IMR-90 (cell line): ENCODE measurements at regions not wholly inside any gene's neighbourhood (a gene's known extent, or its start where the extent isn't known, plus 50 kb on each side); places are given as distances from the start of the nearest gene placed in this dataset.

Source experiments
- ATAC-seq: fragments of 200-7000 bp; cut with Tn5 transposase; 2 replicates; pipeline ENCODE4 v1.9.1; 2020; ENCODE audit warnings: low read depth, mild to moderate bottlenecking, moderate library complexity
- BruUV-seq: library from RNA; stranded (reverse); fragments of 400-500 nt; replicated peaks from 2 replicates; lab custom pipeline; 2021; lab: Mats Ljungman, UMichigan
- CTCF ChIA-PET: fragments of 300-600 bp; formaldehyde crosslinking; extraction: SDS; loops from one replicate; lab custom pipeline; 2021; ENCODE audit warnings: antibody characterized with exemption; lab: Yijun Ruan, JAX
- POLR2A ChIA-PET: fragments of 300-600 bp; sonication (Branson Sonifier 250); formaldehyde crosslinking; loops from one replicate; lab custom pipeline; 2022; ENCODE audit warnings: antibody characterized with exemption; ENCODE audit not compliant: unreplicated experiment; lab: Charles Lee
- DNase-seq: peaks from one replicate; pipeline ENCODE4 v3.0.0; 2013
- H2AFZ ChIP-seq: replicated peaks from 2 replicates; pipeline ENCODE3; 2013; ENCODE audit warnings: low read length, mild to moderate bottlenecking; ENCODE audit not compliant: poor library complexity
- H2AK5ac ChIP-seq: 2 replicates; pipeline ENCODE4 v1.6.1; 2013; ENCODE audit warnings: low read depth, low read length, inconsistent platforms
- H2AK9ac ChIP-seq: replicated peaks from 2 replicates; pipeline ENCODE3; 2013; ENCODE audit warnings: mild to moderate bottlenecking, low read depth, low read length, moderate library complexity; ENCODE audit not compliant: poor library complexity
- H2BK120ac ChIP-seq: 2 replicates; pipeline ENCODE4 v1.6.1; 2013; ENCODE audit warnings: low read depth, low read length, inconsistent platforms
- H2BK15ac ChIP-seq: 3 replicates; pipeline ENCODE4 v1.6.1; 2013; ENCODE audit warnings: low read depth, low read length, inconsistent platforms
- H2BK20ac ChIP-seq: 2 replicates; pipeline ENCODE4 v1.6.1; 2013; ENCODE audit warnings: low read depth, mild to moderate bottlenecking, inconsistent platforms, low read length, moderate library complexity
- H2BK5ac ChIP-seq: 2 replicates; pipeline ENCODE4 v1.6.1; 2013; ENCODE audit warnings: mild to moderate bottlenecking, low read depth, low read length, inconsistent platforms; ENCODE audit not compliant: poor library complexity, severe bottlenecking
- H3K14ac ChIP-seq: replicated peaks from 2 replicates; pipeline ENCODE4 v1.6.1; 2013; ENCODE audit warnings: low read depth, low read length, inconsistent platforms
- H3K18ac ChIP-seq: 2 replicates; pipeline ENCODE4 v1.6.1; 2013; ENCODE audit warnings: low read depth, low read length, control low read depth
- H3K23ac ChIP-seq: 2 replicates; pipeline ENCODE4 v1.6.1; 2013; ENCODE audit warnings: low read depth, low read length, inconsistent platforms
- H3K27ac ChIP-seq: 2 replicates; pipeline ENCODE4 v1.5.1; 2013; ENCODE audit warnings: mild to moderate bottlenecking, control low read depth, low read length; ENCODE audit not compliant: insufficient read depth
- H3K27me3 ChIP-seq: 2 replicates; pipeline ENCODE4 v1.6.1; 2013; ENCODE audit warnings: low read length; ENCODE audit not compliant: control insufficient read depth, insufficient read depth
- H3K36me3 ChIP-seq: 2 replicates; pipeline ENCODE4 v1.6.1; 2013; ENCODE audit warnings: low read length, mixed read lengths; ENCODE audit not compliant: control insufficient read depth, insufficient read depth
- H3K4ac ChIP-seq: 2 replicates; pipeline ENCODE4 v1.6.1; 2013; ENCODE audit warnings: low read depth, low read length, inconsistent platforms
- H3K4me1 ChIP-seq: 2 replicates; pipeline ENCODE4 v1.6.1; 2013; ENCODE audit warnings: low read length, mixed read lengths; ENCODE audit not compliant: control insufficient read depth, insufficient read depth
- H3K4me2 ChIP-seq: 2 replicates; pipeline ENCODE4 v1.6.1; 2013; ENCODE audit warnings: low read depth, mild to moderate bottlenecking, control low read depth, low read length, moderate library complexity
- H3K4me3 ChIP-seq: 2 replicates; pipeline ENCODE4 v1.5.1; 2013; ENCODE audit warnings: low read depth, mild to moderate bottlenecking, control low read depth, low read length, moderate library complexity; ENCODE audit not compliant: insufficient read depth
- H3K56ac ChIP-seq: 2 replicates; pipeline ENCODE4 v1.6.1; 2013; ENCODE audit warnings: low read length, inconsistent platforms; ENCODE audit not compliant: insufficient read depth; ENCODE audit errors: extremely low read depth
- H3K79me1 ChIP-seq, 2 experiments: 2 replicates each; pipeline ENCODE4 v1.6.1; 2013; ENCODE audit warnings: low read length in 2 of 2, inconsistent platforms in 1 of 2, low read depth in 1 of 2
- H3K9ac ChIP-seq: 2 replicates; pipeline ENCODE4 v1.6.1; 2013; ENCODE audit warnings: low read depth, low read length, control low read depth
- H3K9me1 ChIP-seq: 2 replicates; pipeline ENCODE4 v1.6.1; 2013; ENCODE audit warnings: low read length, inconsistent platforms; ENCODE audit not compliant: insufficient read depth
- H3K9me3 ChIP-seq: 2 replicates; pipeline ENCODE4 v1.6.1; 2013; ENCODE audit warnings: low read length; ENCODE audit not compliant: control insufficient read depth, insufficient read depth
- H4K20me1 ChIP-seq: 2 replicates; pipeline ENCODE4 v1.6.1; 2013; ENCODE audit warnings: low read length, inconsistent platforms; ENCODE audit not compliant: insufficient read depth
- H4K5ac ChIP-seq: 2 replicates; pipeline ENCODE4 v1.6.1; 2013; ENCODE audit warnings: mild to moderate bottlenecking, low read depth, low read length, control low read depth
- H4K8ac ChIP-seq, 2 experiments: 2 replicates each; pipeline ENCODE4 v1.6.1; 2013; ENCODE audit warnings: low read depth in 2 of 2, low read length in 2 of 2, control low read depth in 1 of 2, inconsistent platforms in 1 of 2
- H4K91ac ChIP-seq: 2 replicates; pipeline ENCODE4 v1.6.1; 2013; ENCODE audit warnings: low read depth, low read length, inconsistent platforms; ENCODE audit not compliant: insufficient read depth
- BHLHE40 ChIP-seq: fragments of 150-350 bp; IDR thresholded peaks from 2 replicates; pipeline ENCODE4 v1.6.1; 2016; ENCODE audit warnings: mild to moderate bottlenecking, low read depth, low read length
- CEBPB ChIP-seq: IDR thresholded peaks from 2 replicates; pipeline ENCODE4 v1.6.1; 2012; ENCODE audit warnings: low read depth, low read length, improper control_type of control experiment
- CHD1 ChIP-seq: IDR thresholded peaks from 2 replicates; pipeline ENCODE4 v1.6.1; 2012; ENCODE audit warnings: low read depth, low read length, improper control_type of control experiment
- FOS ChIP-seq: fragments of 150-350 bp; IDR thresholded peaks from 2 replicates; pipeline ENCODE4 v1.6.1; 2016; ENCODE audit warnings: low read depth, low read length
- MAFK ChIP-seq: IDR thresholded peaks from 2 replicates; pipeline ENCODE4 v1.6.1; 2012; ENCODE audit warnings: low read depth, low read length, improper control_type of control experiment
- MAZ ChIP-seq: IDR thresholded peaks from 2 replicates; pipeline ENCODE4 v1.6.1; 2012; ENCODE audit warnings: low read depth, mild to moderate bottlenecking, low read length, improper control_type of control experiment, moderate library complexity, borderline replicate concordance
- MXI1 ChIP-seq: IDR thresholded peaks from 2 replicates; pipeline ENCODE4 v1.6.1; 2012; ENCODE audit warnings: low read depth, mild to moderate bottlenecking, low read length, moderate library complexity, borderline replicate concordance
- NFE2L2 ChIP-seq: fragments of 150-350 bp; IDR thresholded peaks from 2 replicates; pipeline ENCODE4 v1.6.1; 2016; ENCODE audit warnings: low read depth, mild to moderate bottlenecking, low read length
- POLR2A ChIP-seq: IDR thresholded peaks from 2 replicates; pipeline ENCODE4 v1.6.1; 2012; ENCODE audit warnings: mild to moderate bottlenecking, low read depth, low read length
- RAD21 ChIP-seq: IDR thresholded peaks from 2 replicates; pipeline ENCODE4 v1.6.1; 2012; ENCODE audit warnings: low read length, improper control_type of control experiment
- RCOR1 ChIP-seq: IDR thresholded peaks from 2 replicates; pipeline ENCODE4 v1.6.1; 2012; ENCODE audit warnings: mild to moderate bottlenecking, low read length, improper control_type of control experiment; ENCODE audit not compliant: insufficient replicate concordance
- RFX5 ChIP-seq: IDR thresholded peaks from 2 replicates; pipeline ENCODE4 v1.8.0; 2012; ENCODE audit warnings: low read depth, mild to moderate bottlenecking, low read length, moderate library complexity
- SMC3 ChIP-seq: fragments of 150-350 bp; IDR thresholded peaks from 2 replicates; pipeline ENCODE4 v1.6.1; 2016; ENCODE audit warnings: low read depth, mild to moderate bottlenecking, antibody characterized with exemption, low read length, moderate library complexity
- WGBS, 2 experiments: methylation state at CpG; one replicate each; pipeline versions ENCODE4 v1.1.5 to v1.1.7; 2013; ENCODE audit warnings: missing lambda C conversion rate in 2 of 2; ENCODE audit not compliant: insufficient read length in 1 of 2; ENCODE audit errors: extremely low coverage in 2 of 2; 5-methylcytosine and 5-hydroxymethylcytosine counted together
- dilution Hi-C: fragments of 300-500 bp; cut with HindIII; formaldehyde crosslinking; loops from one replicate; pipeline ENCODE4 v1.14.3; 2018; ENCODE audit warnings: low sequenced_read_pairs; ENCODE audit not compliant: unreplicated experiment
- in situ Hi-C: fragments of 300-500 bp; cut with MboI; formaldehyde crosslinking; loops from 3 replicates; pipeline ENCODE4 v1.14.3; 2019; ENCODE audit warnings: low sequenced_read_pairs, inconsistent platforms, mixed read lengths
- intact Hi-C: fragments of 100-400 bp; cut with micrococcal nuclease; formaldehyde crosslinking; loops from 2 replicates; pipeline ENCODE4 v1.10.0; 2022
- TF ChIP-seq, protein P1 (sequence below): fragments of 150-350 bp; IDR thresholded peaks from 2 replicates; pipeline ENCODE4 v1.6.1; 2016; ENCODE audit warnings: low read depth, mild to moderate bottlenecking, low read length, moderate library complexity, borderline replicate concordance
- TF ChIP-seq, protein P2 (sequence below): conservative IDR thresholded peaks from 2 replicates; pipeline ENCODE4 v1.5.1; 2012; ENCODE audit warnings: mild to moderate bottlenecking, low read depth, low read length, improper control_type of control experiment
- TF ChIP-seq, protein P3 (sequence below): fragments of 150-350 bp; IDR thresholded peaks from 2 replicates; pipeline ENCODE4 v1.6.1; 2017; ENCODE audit warnings: mild to moderate bottlenecking, antibody characterized with exemption, low read length, low read depth

DNA sequence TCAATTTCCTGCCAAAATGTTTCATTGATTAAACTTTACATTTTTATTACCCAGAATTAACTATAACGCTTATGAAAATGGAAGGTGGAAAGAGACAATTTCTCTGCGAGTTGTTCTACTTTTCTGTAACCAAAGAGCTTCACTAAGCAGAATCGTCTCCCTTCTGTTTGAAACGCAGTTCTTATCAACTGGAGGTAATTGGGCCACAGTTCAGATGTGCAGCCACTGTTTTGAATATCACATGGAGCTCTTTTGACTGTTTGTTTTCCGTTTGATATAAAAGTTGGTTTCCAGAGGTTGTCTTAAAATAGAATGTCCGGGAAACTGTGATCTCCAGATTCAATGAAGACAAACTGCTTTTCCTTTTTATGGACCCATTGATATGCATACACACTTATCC lies 183.3 kb upstream of the SEL1L start:
- POLR2A ChIA-PET, result no interaction called here
- no peaks in the 10 kb centered on the region for H3K4me1 ChIP-seq
- no peak overlapping the region for H4K5ac ChIP-seq
- CTCF ChIA-PET, result no interaction called here
- no peak overlapping the region for H3K9ac ChIP-seq
- no peak overlapping the region for H2AK5ac ChIP-seq
- BruUV-seq, result no TSS peak
- no peak overlapping the region for H3K14ac ChIP-seq
- ATAC-seq (no peak), DNase-seq (no peak)
- no peaks in the 10 kb centered on the region for H4K20me1 ChIP-seq
- H3K4me3 ChIP-seq, result no peak overlapping the region
- H4K91ac ChIP-seq, result no peak overlapping the region
- H2AFZ ChIP-seq, result no peak overlapping the region
- H3K56ac ChIP-seq, result no peak overlapping the region
- H3K79me1 ChIP-seq, result no peaks in the 10 kb centered on the region
- H3K9me3 ChIP-seq, result peaks cover 26% of the 10 kb centered on the region
- no peak overlapping the region for H3K27ac ChIP-seq
- no peak overlapping the region for H3K18ac ChIP-seq
- no peaks in the 10 kb centered on the region for H3K9me1 ChIP-seq
- WGBS, 2 experiments, result no CpG with 5 or more reads among the region's 6 CpGs
- no peak overlapping the region for H3K4ac ChIP-seq
- no peak overlapping the region for H2BK20ac ChIP-seq
- no peak overlapping the region for H2BK5ac ChIP-seq
- H3K27me3 ChIP-seq, result no peaks in the 10 kb centered on the region
- dilution Hi-C loops (no loop called here), intact Hi-C loops (no loop called here), in situ Hi-C loops (no loop called here)
- TF ChIP-seq MAZ (no peak), CHD1 (no peak), RFX5 (no peak), CEBPB (no peak), MXI1 (no peak), POLR2A (no peak), MAFK (no peak), SMC3 (no peak), BHLHE40 (no peak), NFE2L2 (no peak), RCOR1 (no peak), FOS (no peak), RAD21 (no peak)
- TF ChIP-seq, protein P1, sequence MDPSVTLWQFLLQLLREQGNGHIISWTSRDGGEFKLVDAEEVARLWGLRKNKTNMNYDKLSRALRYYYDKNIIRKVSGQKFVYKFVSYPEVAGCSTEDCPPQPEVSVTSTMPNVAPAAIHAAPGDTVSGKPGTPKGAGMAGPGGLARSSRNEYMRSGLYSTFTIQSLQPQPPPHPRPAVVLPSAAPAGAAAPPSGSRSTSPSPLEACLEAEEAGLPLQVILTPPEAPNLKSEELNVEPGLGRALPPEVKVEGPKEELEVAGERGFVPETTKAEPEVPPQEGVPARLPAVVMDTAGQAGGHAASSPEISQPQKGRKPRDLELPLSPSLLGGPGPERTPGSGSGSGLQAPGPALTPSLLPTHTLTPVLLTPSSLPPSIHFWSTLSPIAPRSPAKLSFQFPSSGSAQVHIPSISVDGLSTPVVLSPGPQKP, result no peak
- TF ChIP-seq, protein P2, sequence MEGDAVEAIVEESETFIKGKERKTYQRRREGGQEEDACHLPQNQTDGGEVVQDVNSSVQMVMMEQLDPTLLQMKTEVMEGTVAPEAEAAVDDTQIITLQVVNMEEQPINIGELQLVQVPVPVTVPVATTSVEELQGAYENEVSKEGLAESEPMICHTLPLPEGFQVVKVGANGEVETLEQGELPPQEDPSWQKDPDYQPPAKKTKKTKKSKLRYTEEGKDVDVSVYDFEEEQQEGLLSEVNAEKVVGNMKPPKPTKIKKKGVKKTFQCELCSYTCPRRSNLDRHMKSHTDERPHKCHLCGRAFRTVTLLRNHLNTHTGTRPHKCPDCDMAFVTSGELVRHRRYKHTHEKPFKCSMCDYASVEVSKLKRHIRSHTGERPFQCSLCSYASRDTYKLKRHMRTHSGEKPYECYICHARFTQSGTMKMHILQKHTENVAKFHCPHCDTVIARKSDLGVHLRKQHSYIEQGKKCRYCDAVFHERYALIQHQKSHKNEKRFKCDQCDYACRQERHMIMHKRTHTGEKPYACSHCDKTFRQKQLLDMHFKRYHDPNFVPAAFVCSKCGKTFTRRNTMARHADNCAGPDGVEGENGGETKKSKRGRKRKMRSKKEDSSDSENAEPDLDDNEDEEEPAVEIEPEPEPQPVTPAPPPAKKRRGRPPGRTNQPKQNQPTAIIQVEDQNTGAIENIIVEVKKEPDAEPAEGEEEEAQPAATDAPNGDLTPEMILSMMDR, result no peak
- TF ChIP-seq, protein P3, sequence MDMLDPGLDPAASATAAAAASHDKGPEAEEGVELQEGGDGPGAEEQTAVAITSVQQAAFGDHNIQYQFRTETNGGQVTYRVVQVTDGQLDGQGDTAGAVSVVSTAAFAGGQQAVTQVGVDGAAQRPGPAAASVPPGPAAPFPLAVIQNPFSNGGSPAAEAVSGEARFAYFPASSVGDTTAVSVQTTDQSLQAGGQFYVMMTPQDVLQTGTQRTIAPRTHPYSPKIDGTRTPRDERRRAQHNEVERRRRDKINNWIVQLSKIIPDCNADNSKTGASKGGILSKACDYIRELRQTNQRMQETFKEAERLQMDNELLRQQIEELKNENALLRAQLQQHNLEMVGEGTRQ, result no peak
- no peak overlapping the region for H4K8ac ChIP-seq
- no peak overlapping the region for H3K23ac ChIP-seq
- H2BK15ac ChIP-seq, result no peak overlapping the region
- H3K4me2 ChIP-seq, result no peak overlapping the region
- H2AK9ac ChIP-seq, result no peak overlapping the region
- H2BK120ac ChIP-seq, result no peak overlapping the region
- H3K36me3 ChIP-seq, result no peaks in the 10 kb centered on the region
